GM12873 (cell line): ENCODE measurements at regions not wholly inside any gene's neighbourhood (a gene's known extent, or its start where the extent isn't known, plus 50 kb on each side); places are given as distances from the start of the nearest gene placed in this dataset.

Experiments
- TF ChIP-seq, protein P1 (sequence below): IDR thresholded peaks from 2 replicates; pipeline ENCODE4 v1.5.1; 2012; ENCODE audit warnings: low read depth, mild to moderate bottlenecking, moderate library complexity, low read length, control low read depth; ENCODE audit not compliant: insufficient read depth; ENCODE audit errors: missing control alignments

DNA sequence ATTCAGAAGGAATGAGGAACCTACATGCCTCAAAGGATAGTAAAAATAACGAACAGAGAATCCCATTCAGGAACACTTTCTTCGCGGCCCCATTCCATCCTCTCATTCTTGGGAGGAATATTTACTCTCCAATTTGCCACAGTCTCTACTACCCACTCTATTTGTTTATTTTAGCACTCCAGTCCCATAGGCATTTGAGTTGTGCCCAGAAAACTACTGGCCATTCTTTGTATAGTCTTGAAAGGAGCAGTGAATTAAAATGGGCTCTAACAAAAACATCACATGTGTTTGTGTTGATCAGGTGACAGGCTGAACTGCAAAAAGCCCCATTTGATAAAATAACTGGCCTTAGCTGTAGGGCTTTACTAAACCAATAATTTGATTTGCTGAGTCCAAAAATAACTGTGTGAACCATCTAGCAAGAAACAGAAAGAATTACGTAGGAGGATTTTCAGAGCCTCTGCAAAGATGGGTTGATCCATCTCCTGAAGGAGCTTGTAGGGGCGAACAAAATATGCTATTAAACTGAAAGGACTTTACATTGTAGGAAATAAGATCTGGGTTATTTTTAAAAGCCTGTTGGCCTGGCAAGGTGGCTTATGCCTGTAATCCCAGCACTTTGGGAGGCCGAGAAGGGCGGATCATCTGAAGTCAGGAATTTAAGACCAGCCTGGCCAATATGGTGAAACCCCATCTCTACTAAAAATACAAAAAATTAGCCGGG is 142.3 kb upstream of the CPNE8 start:
- TF ChIP-seq, protein P1, sequence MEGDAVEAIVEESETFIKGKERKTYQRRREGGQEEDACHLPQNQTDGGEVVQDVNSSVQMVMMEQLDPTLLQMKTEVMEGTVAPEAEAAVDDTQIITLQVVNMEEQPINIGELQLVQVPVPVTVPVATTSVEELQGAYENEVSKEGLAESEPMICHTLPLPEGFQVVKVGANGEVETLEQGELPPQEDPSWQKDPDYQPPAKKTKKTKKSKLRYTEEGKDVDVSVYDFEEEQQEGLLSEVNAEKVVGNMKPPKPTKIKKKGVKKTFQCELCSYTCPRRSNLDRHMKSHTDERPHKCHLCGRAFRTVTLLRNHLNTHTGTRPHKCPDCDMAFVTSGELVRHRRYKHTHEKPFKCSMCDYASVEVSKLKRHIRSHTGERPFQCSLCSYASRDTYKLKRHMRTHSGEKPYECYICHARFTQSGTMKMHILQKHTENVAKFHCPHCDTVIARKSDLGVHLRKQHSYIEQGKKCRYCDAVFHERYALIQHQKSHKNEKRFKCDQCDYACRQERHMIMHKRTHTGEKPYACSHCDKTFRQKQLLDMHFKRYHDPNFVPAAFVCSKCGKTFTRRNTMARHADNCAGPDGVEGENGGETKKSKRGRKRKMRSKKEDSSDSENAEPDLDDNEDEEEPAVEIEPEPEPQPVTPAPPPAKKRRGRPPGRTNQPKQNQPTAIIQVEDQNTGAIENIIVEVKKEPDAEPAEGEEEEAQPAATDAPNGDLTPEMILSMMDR: no peak

GRCh38 chr12:39044754-39045153 is 139.4 kb upstream of the CPNE8 start:
- TF ChIP-seq, protein P1: no peak

- TF ChIP-seq, protein P1: no peak
Measured at GRCh38 chr12:39043424-39043822, 138.0 kb upstream of the CPNE8 start.

DNA sequence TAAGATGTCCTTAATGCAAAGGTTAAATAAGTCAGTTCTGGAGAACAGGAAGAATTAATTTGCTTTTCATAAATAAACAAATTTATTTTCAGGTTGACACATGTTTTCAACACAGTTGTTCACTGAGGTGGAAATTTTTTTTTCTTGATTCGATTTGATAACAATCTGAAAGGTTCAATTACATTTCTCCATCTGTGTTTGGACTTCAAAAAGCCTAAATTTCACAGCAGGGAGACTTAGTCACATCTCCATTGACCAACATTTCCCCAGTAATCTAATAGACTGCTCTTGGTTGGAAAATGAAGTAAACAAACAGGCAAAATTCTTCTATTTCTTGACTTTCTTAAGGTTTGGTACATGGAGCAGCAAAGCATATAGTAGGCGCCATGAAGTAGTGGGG is 134.9 kb upstream of the CPNE8 start:
- TF ChIP-seq, protein P1: no peak

DNA sequence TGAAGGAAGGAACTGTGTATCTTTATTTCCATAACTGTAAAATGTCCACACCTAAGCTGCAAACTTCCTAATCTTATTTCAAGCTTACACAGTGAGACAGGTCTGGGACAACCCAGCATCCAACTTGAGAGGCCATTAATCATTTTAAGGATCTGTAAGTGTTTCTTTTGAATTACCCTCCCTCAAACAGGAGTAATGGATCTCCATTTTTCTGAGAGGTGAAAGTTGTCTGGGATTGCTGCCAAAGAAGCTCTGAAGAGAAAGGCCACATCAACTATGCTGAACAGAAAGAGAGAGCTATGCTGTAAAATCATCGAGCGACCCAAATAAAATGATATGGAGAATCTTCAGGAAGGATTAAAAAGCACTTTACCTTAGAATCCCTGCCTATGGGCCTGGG is 131.7 kb upstream of the CPNE8 start:
- TF ChIP-seq, protein P1: no peak

GRCh38 chr12:39036105-39036504 is 130.7 kb upstream of the CPNE8 start:
- TF ChIP-seq, protein P1: no peak

GRCh38 chr12:39033782-39034181 is 128.4 kb upstream of the CPNE8 start:
- TF ChIP-seq, protein P1: no peak
